ENCODE measurements at regions not wholly inside any gene's neighbourhood (a gene's known extent, or its start where the extent isn't known, plus 50 kb on each side); places are given as distances from the start of the nearest gene placed in this dataset.
"Not testable (repeated sequence)": the region's sequence is repeated elsewhere in the genome, so short reads cannot be mapped to it uniquely, and the experiment has no call there.

DNA sequence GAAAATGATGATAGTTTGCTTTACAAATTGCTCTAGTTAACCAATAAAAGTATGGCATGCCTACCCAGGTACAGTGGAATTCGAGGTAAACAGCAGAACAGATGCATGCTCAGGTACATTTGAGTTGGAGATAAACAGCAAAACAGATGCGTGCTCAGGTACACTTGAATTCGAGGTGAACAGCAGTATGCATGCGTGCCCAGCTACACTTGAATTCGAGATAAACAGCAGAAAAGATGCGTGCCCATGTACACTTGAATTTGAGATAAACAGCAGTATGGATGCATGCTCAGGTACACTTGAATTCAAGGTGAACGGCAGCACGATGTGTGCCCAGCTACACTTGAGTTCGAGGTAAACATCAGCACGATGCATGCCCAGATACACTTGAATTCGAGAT lies 155.2 kb upstream of the TPTE start:
- not testable (repeated sequence) for DNase-seq (ENCODE audit: low spot score)

DNA sequence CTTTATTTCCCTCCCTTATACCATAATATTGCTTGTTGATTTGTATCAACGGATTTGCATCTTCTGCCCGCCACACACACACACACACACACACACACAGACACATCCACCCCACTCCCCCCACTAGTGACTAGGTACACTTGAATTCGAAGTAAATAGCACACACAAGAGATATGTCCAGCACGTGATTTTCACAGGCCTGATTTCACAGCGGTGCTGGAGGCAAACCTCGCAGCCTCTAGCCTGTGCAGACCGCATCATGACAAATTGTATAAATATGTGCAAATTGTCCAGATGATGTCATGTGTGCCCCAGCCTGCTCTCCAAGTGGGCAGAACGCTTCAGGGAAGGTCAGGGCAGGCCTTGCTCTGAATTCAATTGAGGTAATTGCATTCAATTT lies 153.8 kb upstream of the TPTE start:
- DNase-seq (ENCODE audit: low spot score), result not testable (repeated sequence)

DNA sequence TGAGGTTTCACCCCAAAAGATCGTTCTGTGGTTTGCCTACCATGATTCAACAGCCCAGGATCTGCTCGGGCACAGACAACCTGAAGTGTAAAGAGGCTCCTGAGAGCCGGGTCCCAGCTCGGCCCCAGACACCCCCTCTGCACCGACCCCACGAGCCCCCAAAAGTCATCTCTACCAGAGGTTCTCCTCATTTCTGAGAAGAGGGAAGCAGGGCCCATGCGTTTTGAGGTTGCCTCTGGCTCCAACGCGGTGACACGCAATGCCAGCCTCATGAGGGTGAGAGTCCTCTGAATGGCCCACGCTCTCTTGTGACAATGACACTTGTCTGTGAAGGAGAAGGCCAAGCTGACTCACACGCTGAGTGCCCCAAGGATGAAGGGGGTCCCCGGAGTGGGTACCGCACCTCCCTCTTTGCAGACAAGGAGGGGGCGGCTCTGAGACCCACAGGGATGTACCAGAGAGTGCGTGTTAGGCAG lies 153.0 kb upstream of the TPTE start:
- not testable (repeated sequence) for DNase-seq (ENCODE audit: low spot score)

DNA sequence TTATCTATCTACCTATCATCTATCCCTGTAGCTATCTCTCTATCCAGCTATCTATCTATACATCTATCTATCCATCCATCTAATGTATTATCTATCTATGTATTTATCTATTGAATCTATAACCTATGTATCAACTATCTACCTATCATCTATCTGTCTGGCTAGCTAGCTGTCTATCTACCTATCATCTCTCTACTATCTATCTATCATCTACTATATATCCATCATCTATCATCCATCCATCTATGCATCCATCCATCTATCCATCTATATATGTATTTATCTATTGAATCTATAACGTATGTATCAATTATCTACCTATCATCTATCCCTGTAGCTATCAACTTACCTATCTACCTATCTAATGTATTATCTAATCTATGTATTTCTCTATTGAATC lies 152.1 kb upstream of the TPTE start:
- DNase-seq (ENCODE audit: low spot score), result not testable (repeated sequence)

DNA sequence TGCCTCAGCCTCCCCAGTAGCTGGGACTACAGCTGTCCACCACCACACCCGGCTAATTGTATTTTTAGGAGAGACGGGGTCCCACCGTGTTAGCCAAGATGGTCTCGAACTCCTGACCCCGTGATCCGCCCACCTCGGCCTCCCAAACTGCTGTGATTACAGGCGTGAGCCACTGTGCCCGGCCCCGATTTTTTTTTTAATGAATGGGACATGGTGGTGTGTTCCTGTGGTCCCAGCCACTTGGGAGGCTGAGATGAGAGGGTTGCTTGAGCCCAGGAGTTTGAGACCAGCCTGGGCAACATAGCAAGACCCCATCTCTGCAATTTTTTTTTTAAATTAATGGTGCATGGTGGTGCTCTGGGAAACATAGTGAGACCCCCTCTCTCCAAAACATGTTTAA lies 143.6 kb upstream of the TPTE start:
- not testable (repeated sequence) for DNase-seq (ENCODE audit: low spot score)

DNA sequence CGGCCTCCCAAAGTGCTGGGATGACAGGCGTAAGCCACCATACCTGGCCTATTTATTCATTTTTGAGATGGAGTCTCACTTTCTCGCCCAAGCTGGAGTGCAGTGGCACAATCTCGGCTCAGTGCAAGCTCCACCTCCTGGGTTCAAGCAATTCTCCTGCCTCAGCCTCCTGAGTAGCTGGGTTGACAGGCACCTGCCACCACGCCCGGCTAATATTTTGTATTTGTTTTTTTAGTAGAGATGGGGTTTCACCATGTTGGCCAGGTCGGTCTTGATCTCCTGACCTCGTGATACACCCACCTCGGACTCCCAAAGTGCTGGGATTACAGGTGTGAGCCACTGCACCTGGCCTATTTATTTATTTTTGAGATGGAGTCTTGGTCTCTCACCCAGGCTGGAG lies 141.6 kb upstream of the TPTE start:
- not testable (repeated sequence) for DNase-seq (ENCODE audit: low spot score)

DNA sequence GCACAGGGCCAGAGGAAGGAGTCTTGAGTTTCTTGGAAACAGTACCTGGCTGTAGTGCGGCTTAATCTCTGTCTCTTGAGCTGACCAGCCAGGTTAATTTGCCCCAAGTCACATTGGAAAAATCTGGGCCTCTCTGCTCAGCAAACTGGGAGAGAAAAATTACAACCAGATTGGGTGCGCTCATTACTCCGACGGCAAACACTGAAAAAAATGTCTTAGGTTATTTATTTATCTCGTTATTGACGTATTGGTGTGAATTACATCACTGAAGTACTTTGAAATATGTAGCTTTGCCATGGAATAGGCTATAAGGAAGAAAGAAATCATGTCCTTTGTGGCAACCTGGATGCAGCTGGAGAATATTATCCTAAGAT lies 139.7 kb upstream of the TPTE start:
- DNase-seq (ENCODE audit: low spot score), result not testable (repeated sequence)

DNA sequence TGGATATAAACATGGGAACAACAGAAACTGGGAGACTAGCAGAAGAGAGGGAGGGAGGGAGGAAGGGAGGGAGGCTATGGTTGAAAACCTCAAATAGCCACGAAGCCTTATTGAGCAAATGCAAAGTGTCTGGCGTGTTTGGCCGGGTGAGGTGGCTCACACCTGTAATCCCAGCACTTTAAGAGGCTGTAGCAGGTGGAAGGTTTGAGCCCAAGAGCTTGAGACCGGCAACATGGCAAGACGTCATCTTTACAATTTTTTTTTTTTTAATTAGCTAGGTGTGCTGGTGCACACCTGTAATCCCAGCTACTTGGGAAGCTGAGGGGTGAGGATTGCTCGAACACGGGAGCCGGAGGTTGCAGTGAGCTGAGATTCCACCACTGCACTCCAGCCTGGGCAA lies 139.2 kb upstream of the TPTE start:
- DNase-seq (ENCODE audit: low spot score), result not testable (repeated sequence)

DNA sequence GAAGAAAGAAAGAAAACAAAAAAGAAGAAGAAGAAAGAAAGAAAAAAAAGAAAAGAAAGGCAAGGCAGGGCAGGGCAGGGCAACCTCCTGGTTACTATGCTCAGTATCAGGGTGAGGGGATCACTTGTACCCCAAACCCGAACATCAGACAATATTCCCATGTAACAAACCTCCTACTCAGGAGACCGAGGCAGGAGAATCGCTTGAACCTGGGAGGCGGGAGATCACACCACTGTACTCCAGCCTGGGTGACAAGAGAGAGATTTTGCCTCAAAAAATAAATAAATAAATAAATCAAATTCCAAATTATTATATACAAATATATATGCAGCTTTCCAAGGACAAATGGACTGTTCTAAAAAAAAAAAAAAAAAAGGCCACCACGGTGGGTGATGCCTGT lies 138.8 kb upstream of the TPTE start:
- DNase-seq (ENCODE audit: low spot score), result not testable (repeated sequence)

DNA sequence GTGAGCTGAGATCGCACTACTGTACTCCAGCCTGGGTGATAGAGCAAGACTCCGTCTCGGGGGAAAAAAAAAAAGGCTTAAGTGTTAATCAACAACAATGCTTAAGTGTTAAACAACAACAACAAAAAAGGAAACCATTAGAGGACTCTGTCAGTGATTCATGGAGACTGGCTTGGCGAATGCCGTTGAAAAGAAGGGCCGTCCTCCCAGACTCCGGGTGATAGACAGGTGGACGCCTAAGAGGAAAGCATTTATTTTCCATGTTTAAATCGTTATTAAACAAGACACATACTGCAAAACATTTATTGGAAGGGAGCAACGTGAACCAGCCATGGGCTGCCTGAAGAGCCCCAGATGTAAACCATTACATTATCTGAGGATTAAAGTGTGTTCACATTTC lies 137.8 kb upstream of the TPTE start:
- DNase-seq (ENCODE audit: low spot score), result not testable (repeated sequence)

DNA sequence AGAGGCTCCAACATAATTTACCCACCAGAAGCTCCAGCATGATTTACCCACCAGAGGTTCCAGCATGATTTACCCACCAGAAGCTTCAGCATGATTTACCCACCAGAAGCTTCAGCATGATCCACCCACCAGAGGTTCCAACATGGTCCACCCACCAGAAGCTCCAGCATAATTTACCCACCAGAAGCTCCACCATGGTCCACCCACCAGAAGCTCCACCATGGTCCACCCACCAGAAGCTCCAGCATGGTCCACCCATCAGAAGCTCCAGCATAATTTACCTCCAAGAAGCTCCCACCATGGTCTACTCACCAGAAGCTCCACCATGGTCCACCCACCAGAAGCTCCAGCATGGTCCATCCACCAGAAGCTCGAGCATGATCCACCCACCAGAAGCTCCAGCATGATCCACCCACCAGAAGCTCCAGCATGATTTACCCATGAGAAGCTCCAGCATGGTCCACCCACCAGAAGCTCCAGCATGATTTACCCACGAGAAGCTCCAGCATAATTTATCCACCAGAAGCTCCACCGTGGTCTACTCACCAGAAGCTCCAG lies 137.0 kb upstream of the TPTE start:
- not testable (repeated sequence) for DNase-seq (ENCODE audit: low spot score)

DNA sequence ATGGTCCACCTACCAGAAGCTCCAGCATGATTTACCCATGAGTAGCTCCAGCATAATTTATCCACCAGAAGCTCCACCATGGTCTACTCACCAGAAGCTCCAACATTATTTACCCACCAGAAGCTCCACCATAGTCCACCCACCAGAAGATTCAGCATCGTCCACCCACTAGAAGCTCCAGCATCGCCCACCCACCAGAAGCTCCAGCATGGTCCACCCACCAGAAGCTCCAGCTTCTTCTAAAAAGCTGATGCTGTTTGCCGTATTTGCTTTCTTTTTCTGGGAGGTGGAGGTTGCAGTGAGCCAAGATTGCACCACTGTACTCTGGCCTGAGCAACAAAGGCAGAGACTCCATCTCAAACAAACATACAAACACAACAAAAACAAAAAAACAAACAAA lies 136.2 kb upstream of the TPTE start:
- not testable (repeated sequence) for DNase-seq (ENCODE audit: low spot score)

DNA sequence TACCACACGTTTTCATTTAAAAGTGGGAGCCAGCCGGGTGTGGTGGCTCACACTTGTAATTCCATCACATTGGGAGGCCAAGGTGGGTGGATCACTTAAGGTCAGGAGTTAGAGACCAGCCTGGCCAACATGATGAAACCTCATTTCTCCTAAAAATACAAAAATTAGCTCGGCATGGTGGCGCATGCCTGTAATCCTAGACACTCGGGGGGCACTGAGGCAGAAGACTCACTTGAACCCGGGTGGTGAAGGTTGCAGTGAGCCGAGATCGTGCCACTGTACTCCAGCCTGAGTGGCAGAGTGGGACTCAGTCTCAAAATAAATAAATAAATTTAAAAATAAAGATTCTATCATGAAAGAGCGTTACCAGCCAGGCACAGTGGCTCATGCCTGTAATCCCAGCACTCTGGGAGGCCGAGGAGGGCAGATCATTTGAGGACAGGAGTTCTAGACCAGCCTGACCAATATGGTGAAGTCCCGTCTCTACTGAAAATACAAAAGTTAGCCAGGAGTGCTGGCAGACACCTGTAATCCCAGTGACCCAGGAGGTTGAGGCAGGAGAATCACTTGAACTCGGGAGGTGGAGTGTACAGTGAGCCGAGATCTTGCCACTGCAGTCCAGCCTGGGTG lies 135.4 kb upstream of the TPTE start:
- DNase-seq (ENCODE audit: low spot score), result not testable (repeated sequence)

DNA sequence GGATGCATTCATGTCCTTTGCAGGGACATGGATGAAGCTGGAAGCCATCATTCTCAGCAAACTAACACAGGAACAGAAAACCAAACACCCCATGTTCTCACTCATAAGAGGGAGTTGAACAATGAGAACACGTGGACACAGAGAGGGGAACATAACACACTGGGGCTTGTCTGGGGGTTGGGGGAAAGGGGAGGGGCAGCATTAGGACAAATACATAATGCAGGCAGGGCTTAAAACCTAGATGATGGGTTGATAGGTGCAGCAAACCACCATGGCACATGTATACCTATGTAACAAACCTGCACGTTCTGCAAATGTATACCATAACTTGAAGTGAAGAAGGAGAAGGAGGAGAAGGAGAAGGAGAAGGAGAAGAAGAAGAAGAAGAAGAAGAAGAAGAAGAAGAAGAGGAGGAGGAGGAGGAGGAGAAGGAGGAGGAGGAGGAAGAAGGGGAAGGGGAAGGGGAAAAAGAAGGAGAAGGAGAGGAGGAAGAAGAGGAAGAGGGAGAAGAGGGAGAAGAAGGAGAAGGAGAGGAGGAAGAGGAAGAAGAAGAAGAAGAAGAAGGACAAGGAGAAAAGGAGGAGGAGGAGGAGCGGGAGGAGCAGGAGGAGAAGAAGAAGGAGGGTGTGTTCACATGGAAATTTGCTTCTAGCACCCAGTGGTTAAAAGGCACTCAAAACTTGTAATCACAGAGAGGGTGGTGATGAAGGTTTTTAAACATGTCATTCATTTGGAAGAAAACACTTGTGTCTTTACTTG lies 133.5 kb upstream of the TPTE start:
- DNase-seq (ENCODE audit: low spot score), result not testable (repeated sequence)

DNA sequence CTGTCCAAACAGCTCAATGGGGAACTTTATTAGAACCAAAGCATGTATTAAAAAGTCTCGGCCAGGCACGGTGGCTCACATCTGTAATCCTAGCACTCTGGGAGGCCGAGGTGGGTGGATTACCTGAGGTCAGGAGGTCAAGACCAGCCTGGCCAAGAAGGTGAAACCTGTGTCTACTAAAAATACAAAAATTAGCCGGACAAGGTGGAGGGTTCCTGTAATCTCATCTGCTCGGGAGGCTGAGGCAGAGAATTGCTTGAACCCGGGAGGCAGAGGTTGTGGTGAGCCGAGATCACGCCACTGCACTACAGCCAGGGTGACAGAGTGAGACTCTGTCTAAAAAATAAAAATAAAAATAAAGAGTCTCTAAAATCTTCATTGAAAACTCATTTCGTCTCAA lies 132.8 kb upstream of the TPTE start:
- not testable (repeated sequence) for DNase-seq (ENCODE audit: low spot score)

DNA sequence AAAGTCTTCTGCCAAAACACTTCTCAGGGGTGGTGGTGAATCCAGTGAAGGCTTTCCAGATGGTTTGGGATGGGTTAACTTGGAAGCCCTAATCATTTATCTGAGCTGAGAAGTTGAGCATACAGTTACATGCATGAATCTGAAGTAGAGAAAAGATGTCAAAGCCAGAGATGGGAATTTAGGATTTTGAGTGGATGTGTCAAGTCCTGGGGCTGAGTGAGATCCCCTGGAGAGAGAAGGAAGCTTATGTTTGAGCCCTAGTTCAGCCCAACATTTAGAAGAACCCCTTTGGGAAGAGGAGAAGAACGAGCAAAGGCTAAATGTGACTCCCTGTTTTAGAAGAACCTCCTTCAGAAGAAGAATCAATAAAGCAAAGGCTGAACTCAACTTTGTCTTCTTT lies 129.1 kb upstream of the TPTE start:
- not testable (repeated sequence) for DNase-seq (ENCODE audit: low spot score)

DNA sequence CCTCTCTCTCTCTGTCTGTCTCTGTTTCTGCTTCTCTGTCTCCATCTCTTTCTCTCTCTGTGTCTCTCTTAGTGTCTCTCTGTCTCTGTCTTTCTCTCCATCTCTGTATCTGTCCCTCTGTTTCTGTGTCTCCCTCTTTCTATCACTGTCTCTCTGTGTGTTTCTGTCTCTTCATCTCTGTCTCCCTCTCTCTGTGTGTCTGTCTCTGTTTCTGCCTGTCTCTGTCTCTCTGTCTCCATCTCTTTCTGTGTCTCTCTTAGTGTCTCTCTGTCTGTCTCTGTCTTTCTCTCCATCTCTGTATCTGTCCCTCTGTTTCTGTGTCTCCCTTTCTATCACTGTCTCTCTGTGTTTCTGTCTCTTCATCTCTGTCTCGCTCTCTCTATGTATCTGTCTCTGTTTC lies 125.4 kb upstream of the TPTE start:
- DNase-seq (ENCODE audit: low spot score), result not testable (repeated sequence)

DNA sequence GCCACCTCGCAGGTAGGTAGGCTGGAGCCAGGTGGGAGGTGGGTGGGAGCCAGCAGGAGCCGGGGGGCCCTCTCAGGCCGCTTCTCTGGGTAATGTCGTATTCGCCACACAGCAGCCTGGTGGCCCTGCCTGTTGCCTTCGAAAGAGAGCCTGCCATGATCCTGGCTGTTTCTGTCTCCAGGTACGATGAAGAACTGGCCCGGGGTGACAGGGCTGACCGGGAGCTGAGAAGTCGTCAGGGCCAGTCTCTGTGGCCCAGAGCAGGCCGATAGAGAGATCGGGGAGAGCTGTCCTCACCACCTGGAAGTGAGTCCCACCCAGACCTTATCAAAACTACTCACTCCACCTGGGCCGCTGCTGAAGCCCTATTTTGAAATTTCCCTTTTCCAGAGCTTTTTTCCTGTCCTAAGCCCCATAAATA lies 123.9 kb upstream of the TPTE start:
- DNase-seq (ENCODE audit: low spot score), result not testable (repeated sequence)

DNA sequence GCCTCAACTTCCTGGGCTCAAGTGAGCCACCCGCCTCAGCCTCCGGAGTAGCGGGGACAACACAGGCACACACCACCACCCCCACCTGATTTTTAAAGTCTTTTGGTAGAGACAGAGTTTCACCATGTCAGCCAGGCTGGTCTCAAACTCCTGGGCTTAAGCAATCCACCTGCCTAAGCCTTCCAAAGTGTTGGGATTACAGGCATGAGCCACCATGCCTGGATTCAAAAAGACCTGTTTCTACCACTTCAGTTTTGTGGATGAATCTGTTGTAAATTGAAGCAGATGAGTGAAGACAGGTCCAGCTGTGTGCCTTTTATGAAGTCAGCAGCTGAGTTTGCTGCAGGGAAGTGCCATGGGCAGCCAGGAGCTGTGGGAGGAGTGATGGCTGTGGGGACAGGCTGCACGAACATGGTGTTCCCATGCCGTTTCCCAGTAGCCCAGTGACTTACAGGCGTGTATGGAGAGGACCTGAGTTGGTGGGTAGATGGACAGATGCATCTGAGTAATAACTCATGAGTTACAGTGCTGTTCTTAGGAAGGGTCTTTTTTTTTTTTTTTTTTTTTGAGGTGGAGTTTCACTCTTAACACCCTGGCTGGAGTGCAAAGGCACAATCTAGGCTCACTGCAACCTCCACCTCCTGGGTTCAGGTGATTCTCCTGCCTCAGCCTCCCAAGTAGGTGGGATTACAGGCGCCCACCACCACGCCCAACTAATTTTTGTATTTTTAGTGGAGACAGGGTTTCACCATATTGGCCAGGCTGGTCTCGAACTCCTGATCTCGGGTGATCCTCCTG lies 122.5 kb upstream of the TPTE start:
- DNase-seq (ENCODE audit: low spot score), result not testable (repeated sequence)

DNA sequence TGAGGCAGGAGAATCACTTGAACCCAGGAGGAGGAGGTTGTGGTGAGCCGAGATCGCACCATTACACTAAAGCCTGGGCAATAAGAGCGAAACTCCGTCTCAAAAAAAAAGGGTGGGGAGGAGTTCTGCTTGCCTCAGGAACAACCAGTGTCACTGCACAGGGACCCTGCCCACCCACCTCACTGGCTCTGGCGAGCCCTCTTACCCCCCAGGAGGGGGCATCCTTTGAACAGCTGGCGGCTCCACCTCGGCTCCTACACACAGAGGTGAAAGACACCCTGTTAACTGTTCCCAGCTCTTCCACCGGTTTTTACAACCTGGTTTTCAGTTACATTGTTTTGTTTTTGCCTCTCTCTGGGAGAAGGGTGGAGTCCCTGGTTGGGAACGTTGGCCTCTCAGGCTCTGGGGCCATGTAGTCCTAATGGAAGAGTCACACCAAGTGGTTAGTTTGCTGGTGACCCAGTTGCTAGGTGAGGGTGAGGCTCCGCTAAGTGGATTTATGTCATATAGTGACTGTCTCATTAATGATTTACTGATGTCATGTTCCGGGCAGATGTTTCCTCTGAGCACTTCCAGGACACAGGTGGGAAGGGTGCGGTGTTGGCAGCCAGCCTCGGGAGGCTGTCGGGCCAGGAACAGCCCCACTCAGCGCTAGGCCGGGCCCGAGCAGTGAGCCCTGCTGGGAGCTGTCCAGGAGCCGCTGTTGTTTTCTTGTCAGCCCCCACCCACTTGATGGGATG lies 120.6 kb upstream of the TPTE start:
- DNase-seq (ENCODE audit: low spot score), result not testable (repeated sequence)

DNA sequence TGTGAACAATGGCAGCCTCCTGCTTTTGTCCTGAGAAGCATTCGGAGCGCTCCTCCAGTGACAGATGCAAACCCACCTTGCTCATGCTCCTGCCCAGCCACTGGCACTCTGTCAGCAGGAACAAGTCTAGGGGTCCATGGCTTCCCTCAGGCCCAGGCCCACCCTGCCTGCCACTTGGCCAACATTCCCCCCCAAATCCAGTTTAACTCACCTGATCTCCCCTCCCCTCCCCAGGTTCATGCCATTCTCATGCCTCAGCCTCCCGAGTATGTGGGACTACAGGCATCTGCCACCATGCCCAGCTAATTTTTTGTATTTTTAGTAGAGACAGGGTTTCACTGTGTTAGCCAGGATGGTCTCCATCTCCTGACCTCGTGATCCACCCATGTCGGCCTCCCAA lies 118.9 kb upstream of the TPTE start:
- not testable (repeated sequence) for DNase-seq (ENCODE audit: low spot score)

DNA sequence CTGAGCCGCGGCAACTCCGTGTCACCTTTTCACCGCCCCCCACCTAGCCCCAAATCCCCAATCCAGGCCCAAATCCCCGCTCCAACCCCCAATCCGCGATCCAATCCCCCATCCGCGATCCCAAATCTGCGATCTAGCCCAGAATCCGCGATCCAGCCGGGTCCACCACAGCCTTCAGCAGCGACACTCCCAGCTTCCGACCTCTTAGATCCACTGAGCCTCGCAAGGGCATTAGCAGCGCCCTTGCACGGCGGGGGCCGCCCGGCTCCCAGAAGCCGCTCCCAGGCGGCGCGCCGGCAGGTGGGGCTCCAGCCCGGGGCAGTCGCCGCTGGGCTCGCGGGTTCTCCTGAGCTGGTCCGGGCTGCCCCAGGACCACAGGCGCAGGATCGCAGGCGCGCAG lies 116.1 kb upstream of the TPTE start:
- not testable (repeated sequence) for DNase-seq (ENCODE audit: low spot score)

All from RKO (cell line).